ENCODE measurements at regions not wholly inside any gene's neighbourhood (a gene's known extent, or its start where the extent isn't known, plus 50 kb on each side); places are given as distances from the start of the nearest gene placed in this dataset.

GRCh38 chr12:73413051-73413450 is 1124.6 kb upstream of the ATXN7L3B start:
- Mint-ChIP-seq H3K9me3 (peaks cover 39% of the 10 kb centered on the region), H3K27me3 (ENCODE audit: insufficient read depth, low read depth, poor library complexity) (no peaks in the 10 kb centered on the region)

DNA sequence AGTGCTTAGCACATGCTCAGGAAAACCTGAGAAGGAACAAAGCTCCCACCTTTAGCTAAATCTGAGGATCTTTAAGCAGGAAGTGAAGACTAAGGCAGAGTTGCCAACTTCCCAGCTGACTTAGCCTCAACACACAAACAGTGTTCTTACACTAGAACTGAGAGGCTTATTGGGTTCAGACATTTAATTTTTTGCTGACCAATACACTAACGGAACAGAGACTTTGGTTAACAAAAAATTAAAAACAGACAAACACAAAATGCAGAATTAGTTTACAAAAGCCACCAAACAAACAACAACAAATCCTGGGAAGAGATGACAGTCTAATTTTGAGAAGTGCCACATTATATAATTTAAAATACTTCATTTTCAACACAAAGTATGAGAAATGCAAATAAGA is 1123.7 kb upstream of the ATXN7L3B start:
- H4K20me1 ChIP-seq (replicated peaks; ENCODE audit: insufficient read depth), result no peaks in the 10 kb centered on the region
- Mint-ChIP-seq H3K36me3 (ENCODE audit: low read depth) (peaks cover 30% of the 10 kb centered on the region; the same call in 2 of the 3 replicates), H3K9me3 (peaks cover 39% of the 10 kb centered on the region), H3K4me3 (no peak overlapping the region), H3K27me3 (ENCODE audit: insufficient read depth, low read depth, poor library complexity) (no peaks in the 10 kb centered on the region), H3K27ac (no peak overlapping the region), H3K4me1 (no peaks in the 10 kb centered on the region)
- no peaks in the 10 kb centered on the region for H3K4me1 ChIP-seq (ENCODE audit: insufficient read depth)
- no peak for DNase-seq (ENCODE audit: low spot score)
- ATAC-seq, result no peak
- H3K36me3 ChIP-seq (ENCODE audit: insufficient read depth), result peaks cover 19% of the 10 kb centered on the region
- no peaks in the 10 kb centered on the region for H3K27me3 ChIP-seq (ENCODE audit: insufficient read depth)
- H3K4me3 ChIP-seq, result no peak overlapping the region
- H3F3A ChIP-seq (replicated peaks; ENCODE audit: low read depth), result no peaks in the 10 kb centered on the region
- peaks cover 5% of the 10 kb centered on the region; the same call in 1 of the 2 replicates for H3K9me2 ChIP-seq (ENCODE audit: insufficient read depth)
- H3K4me2 ChIP-seq, result no peak overlapping the region
- H2AFZ ChIP-seq, result no peak overlapping the region
- no peaks in the 10 kb centered on the region for H3K79me2 ChIP-seq (replicated peaks; ENCODE audit: insufficient read depth)
- H3K27ac ChIP-seq (ENCODE audit: low read depth), result no peak overlapping the region
- no peak for TF ChIP-seq ZNF331 (CRISPR knock-in tag; IDR thresholded peaks at IDR 0.05; ENCODE audit: low read depth)
- TF ChIP-seq POLR2AphosphoS5 (IDR thresholded peaks at IDR 0.05; ENCODE audit: low read depth), result no peak
- TF ChIP-seq ZNF462 (CRISPR knock-in tag; IDR thresholded peaks at IDR 0.05), result no peak
- TF ChIP-seq NANOG (IDR thresholded peaks at IDR 0.05; ENCODE audit: borderline replicate concordance), result no peak
- TF ChIP-seq CREB1 (CRISPR knock-in tag; IDR thresholded peaks at IDR 0.05; ENCODE audit: low read depth), result no peak
- TF ChIP-seq JUNB (IDR thresholded peaks at IDR 0.05; ENCODE audit: unreplicated experiment), result no peak
- no peak for TF ChIP-seq ZNF114 (CRISPR knock-in tag; IDR thresholded peaks at IDR 0.05)
- TF ChIP-seq EZH2 (IDR thresholded peaks at IDR 0.05; ENCODE audit: low read depth, unreplicated experiment), result no peak
- TF ChIP-seq, protein P1, sequence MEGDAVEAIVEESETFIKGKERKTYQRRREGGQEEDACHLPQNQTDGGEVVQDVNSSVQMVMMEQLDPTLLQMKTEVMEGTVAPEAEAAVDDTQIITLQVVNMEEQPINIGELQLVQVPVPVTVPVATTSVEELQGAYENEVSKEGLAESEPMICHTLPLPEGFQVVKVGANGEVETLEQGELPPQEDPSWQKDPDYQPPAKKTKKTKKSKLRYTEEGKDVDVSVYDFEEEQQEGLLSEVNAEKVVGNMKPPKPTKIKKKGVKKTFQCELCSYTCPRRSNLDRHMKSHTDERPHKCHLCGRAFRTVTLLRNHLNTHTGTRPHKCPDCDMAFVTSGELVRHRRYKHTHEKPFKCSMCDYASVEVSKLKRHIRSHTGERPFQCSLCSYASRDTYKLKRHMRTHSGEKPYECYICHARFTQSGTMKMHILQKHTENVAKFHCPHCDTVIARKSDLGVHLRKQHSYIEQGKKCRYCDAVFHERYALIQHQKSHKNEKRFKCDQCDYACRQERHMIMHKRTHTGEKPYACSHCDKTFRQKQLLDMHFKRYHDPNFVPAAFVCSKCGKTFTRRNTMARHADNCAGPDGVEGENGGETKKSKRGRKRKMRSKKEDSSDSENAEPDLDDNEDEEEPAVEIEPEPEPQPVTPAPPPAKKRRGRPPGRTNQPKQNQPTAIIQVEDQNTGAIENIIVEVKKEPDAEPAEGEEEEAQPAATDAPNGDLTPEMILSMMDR (conservative IDR thresholded peaks at IDR 0.05; ENCODE audit: low read depth in 2 of 2), result no peak
- TF ChIP-seq, protein P2, sequence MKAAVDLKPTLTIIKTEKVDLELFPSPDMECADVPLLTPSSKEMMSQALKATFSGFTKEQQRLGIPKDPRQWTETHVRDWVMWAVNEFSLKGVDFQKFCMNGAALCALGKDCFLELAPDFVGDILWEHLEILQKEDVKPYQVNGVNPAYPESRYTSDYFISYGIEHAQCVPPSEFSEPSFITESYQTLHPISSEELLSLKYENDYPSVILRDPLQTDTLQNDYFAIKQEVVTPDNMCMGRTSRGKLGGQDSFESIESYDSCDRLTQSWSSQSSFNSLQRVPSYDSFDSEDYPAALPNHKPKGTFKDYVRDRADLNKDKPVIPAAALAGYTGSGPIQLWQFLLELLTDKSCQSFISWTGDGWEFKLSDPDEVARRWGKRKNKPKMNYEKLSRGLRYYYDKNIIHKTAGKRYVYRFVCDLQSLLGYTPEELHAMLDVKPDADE (IDR thresholded peaks at IDR 0.05), result no peak
- no peak for TF ChIP-seq EZH2phosphoT487 (IDR thresholded peaks at IDR 0.05; ENCODE audit: unreplicated experiment)
- TF ChIP-seq STAT1 (IDR thresholded peaks at IDR 0.05; ENCODE audit: unreplicated experiment), result no peak

More at GRCh38 chr12:73413051-73413450, 1124.6 kb upstream of the ATXN7L3B start:
- H3K4me2 ChIP-seq, result no peak overlapping the region
- no peaks in the 10 kb centered on the region for H4K20me1 ChIP-seq (replicated peaks; ENCODE audit: insufficient read depth)
- no peak overlapping the region for H3K27ac ChIP-seq (ENCODE audit: low read depth)
- ATAC-seq (no peak), DNase-seq (ENCODE audit: low spot score) (no peak)
- H3K4me3 ChIP-seq, result no peak overlapping the region
- H3K36me3 ChIP-seq (ENCODE audit: insufficient read depth), result peaks cover 19% of the 10 kb centered on the region
- H3K36me3 Mint-ChIP-seq (ENCODE audit: low read depth), result peaks cover 30% of the 10 kb centered on the region; the same call in 2 of the 3 replicates
- H3K4me1 ChIP-seq (ENCODE audit: insufficient read depth), result no peaks in the 10 kb centered on the region
- no peaks in the 10 kb centered on the region for H3K4me1 Mint-ChIP-seq
- no peak overlapping the region for H3K27ac Mint-ChIP-seq
- no peak overlapping the region for H3K4me3 Mint-ChIP-seq
- TF ChIP-seq STAT1 (IDR thresholded peaks at IDR 0.05; ENCODE audit: unreplicated experiment) (no peak), ZNF331 (CRISPR knock-in tag; IDR thresholded peaks at IDR 0.05; ENCODE audit: low read depth) (no peak)
- no peaks in the 10 kb centered on the region for H3K27me3 ChIP-seq (ENCODE audit: insufficient read depth)
- H3K9me2 ChIP-seq (ENCODE audit: insufficient read depth), result peaks cover 5% of the 10 kb centered on the region; the same call in 1 of the 2 replicates
- no peak overlapping the region for H2AFZ ChIP-seq
- no peaks in the 10 kb centered on the region for H3F3A ChIP-seq (replicated peaks; ENCODE audit: low read depth)
- no peaks in the 10 kb centered on the region for H3K79me2 ChIP-seq (replicated peaks; ENCODE audit: insufficient read depth)

Data from GM23338 (cell line).